ENCODE measurements at regions not wholly inside any gene's neighbourhood (a gene's known extent, or its start where the extent isn't known, plus 50 kb on each side); places are given as distances from the start of the nearest gene placed in this dataset.

GRCh38 chr1:189405419-189405818 lies 1072.2 kb downstream of the BRINP3 start:
- intact Hi-C loops (cut with DNase I; ENCODE audit: low total_unique reads) = no loop called here
- no peak for TF ChIP-seq POLR2A (IDR thresholded peaks at IDR 0.05)
- TF ChIP-seq CTCF (IDR thresholded peaks at IDR 0.05) = no peak
- 48 to 53% methylated on average over 1 of the region's 1 CpG for WGBS, 2 donors
- DNase-seq (ENCODE audit: low spot score in 2 of 2) = no peak
- no peak overlapping the region for H3K4me3 ChIP-seq (ENCODE audit: low read depth, poor library complexity, severe bottlenecking)

GRCh38 chr1:189409774-189410173 lies 1067.9 kb downstream of the BRINP3 start:
- WGBS, 2 donors = 21 to 29% methylated on average over 3 of the region's 3 CpGs
- no peak for DNase-seq (ENCODE audit: low spot score in 2 of 2)
- intact Hi-C loops (cut with DNase I; ENCODE audit: low total_unique reads) = no loop called here
- TF ChIP-seq POLR2A (IDR thresholded peaks at IDR 0.05) = no peak
- no peak overlapping the region for H3K4me3 ChIP-seq (ENCODE audit: low read depth, poor library complexity, severe bottlenecking)

GRCh38 chr1:189424746-189425331 lies 1052.8 kb downstream of the BRINP3 start:
- TF ChIP-seq POLR2A (IDR thresholded peaks at IDR 0.05) (no peak), CTCF (IDR thresholded peaks at IDR 0.05) (no peak)
- WGBS, 2 donors = 51 to 62% methylated on average over 2 of the region's 2 CpGs

GRCh38 chr1:189429610-189430009 lies 1048.1 kb downstream of the BRINP3 start:
- H3K4me3 ChIP-seq (ENCODE audit: low read depth, poor library complexity, severe bottlenecking) = no peak overlapping the region
- intact Hi-C loops (cut with DNase I; ENCODE audit: low total_unique reads) = no loop called here
- TF ChIP-seq CTCF (IDR thresholded peaks at IDR 0.05) (no peak), POLR2A (IDR thresholded peaks at IDR 0.05) (no peak)
- no peak for DNase-seq (ENCODE audit: low spot score in 2 of 2)
- WGBS, 2 donors = 64 to 68% methylated on average over 4 of the region's 4 CpGs

More at GRCh38 chr1:189424746-189425331, 1052.8 kb downstream of the BRINP3 start:
- intact Hi-C loops (cut with DNase I; ENCODE audit: low total_unique reads) = no loop called here
- DNase-seq (ENCODE audit: low spot score in 2 of 2) = no peak
- H3K4me3 ChIP-seq (ENCODE audit: low read depth, poor library complexity, severe bottlenecking) = no peak overlapping the region

- TF ChIP-seq CTCF (IDR thresholded peaks at IDR 0.05) = no peak
- no peak for TF ChIP-seq POLR2A (IDR thresholded peaks at IDR 0.05)
- intact Hi-C loops (cut with DNase I; ENCODE audit: low total_unique reads) = no loop called here
- 86% methylated on average over 2 of the region's 2 CpGs for WGBS, 2 donors
- no peak for DNase-seq (ENCODE audit: low spot score in 2 of 2)
- no peak overlapping the region for H3K4me3 ChIP-seq (ENCODE audit: low read depth, poor library complexity, severe bottlenecking)
These were observed 1046.2 kb downstream of the BRINP3 start for GRCh38 chr1:189431447-189431846.

GRCh38 chr1:189432753-189433152 lies 1044.9 kb downstream of the BRINP3 start:
- 72 to 82% methylated on average over 2 of the region's 2 CpGs for WGBS, 2 donors
- intact Hi-C loops (cut with DNase I; ENCODE audit: low total_unique reads) = no loop called here
- no peak overlapping the region for H3K4me3 ChIP-seq (ENCODE audit: low read depth, poor library complexity, severe bottlenecking)
- DNase-seq (ENCODE audit: low spot score in 2 of 2) = no peak
- no peak for TF ChIP-seq POLR2A (IDR thresholded peaks at IDR 0.05)
- TF ChIP-seq CTCF (IDR thresholded peaks at IDR 0.05) = no peak
